ENCODE measurements at regions not wholly inside any gene's neighbourhood (a gene's known extent, or its start where the extent isn't known, plus 50 kb on each side); places are given as distances from the start of the nearest gene placed in this dataset.

GRCh38 chr1:238900334-238900865, 486.0 kb upstream of the CHRM3 start:
- Histone ChIP-seq H2BK120ac (ENCODE audit: low read depth, low read length, poor library complexity, severe bottlenecking) (no peak overlapping the region), H4K20me1 (ENCODE audit: control insufficient read depth, insufficient read depth, insufficient read length) (no peaks in the 10 kb centered on the region), H3K9ac (ENCODE audit: extremely low read depth, insufficient read length, low read length) (no peak overlapping the region), H3K56ac (ENCODE audit: insufficient read length, low read depth, low read length) (no peak overlapping the region), H2AK5ac (ENCODE audit: insufficient read length, low read length) (no peak overlapping the region), H3K23me2 (ENCODE audit: insufficient read length, low read depth, low read length, poor library complexity, severe bottlenecking) (no peaks in the 10 kb centered on the region), H4K5ac (ENCODE audit: insufficient read length, low read depth, low read length) (no peak overlapping the region), H3K79me2 (ENCODE audit: insufficient read depth, low read length) (no peaks in the 10 kb centered on the region), H4K91ac (ENCODE audit: insufficient read length, low read depth, low read length) (no peak overlapping the region), H2BK20ac (ENCODE audit: low read depth, low read length, poor library complexity, severe bottlenecking) (no peak overlapping the region), H2BK15ac (ENCODE audit: low read depth, low read length) (no peak overlapping the region), H2AFZ (ENCODE audit: low read length) (no peak overlapping the region), H3K79me1 (ENCODE audit: insufficient read depth, low read depth, low read length, poor library complexity, severe bottlenecking) (no peaks in the 10 kb centered on the region), H3K4ac (ENCODE audit: low read depth, low read length) (no peak overlapping the region), H3K27me3 (ENCODE audit: insufficient read depth, low read length) (no peaks in the 10 kb centered on the region), H3K4me2 (ENCODE audit: insufficient read depth, insufficient read length, low read length) (no peak overlapping the region), H3K18ac (ENCODE audit: insufficient read length, low read depth, low read length) (no peak overlapping the region), H3T11ph (ENCODE audit: low read length) (no peak overlapping the region), H2BK5ac (ENCODE audit: insufficient read length, low read length) (no peak overlapping the region), H3K4me1 (ENCODE audit: insufficient read depth, low read length) (no peaks in the 10 kb centered on the region), H3K14ac (ENCODE audit: insufficient read depth, low read length) (no peak overlapping the region), H4K8ac (replicated peaks; ENCODE audit: insufficient read length, low read depth, low read length) (no peak overlapping the region), H3K9me3 (ENCODE audit: control insufficient read depth, low read depth, low read length) (no peaks in the 10 kb centered on the region), H3K23ac (ENCODE audit: insufficient read length, low read depth, low read length) (no peak overlapping the region), H3K27ac (ENCODE audit: insufficient read length, low read depth, low read length) (no peak overlapping the region), H2BK12ac (ENCODE audit: insufficient read length, low read depth, low read length) (no peak overlapping the region)
- Mint-ChIP-seq H3K36me3 (ENCODE audit: insufficient read depth in 1 of 3, low read depth in 3 of 3) (peaks cover 3 to 14% (median 7%) of the 10 kb centered on the region in 3 experiments; a peak in 5 of 7 replicates), H3K9me3 (peaks cover 5 to 25% of the 10 kb centered on the region in 2 experiments), H3K4me3 (no peak overlapping the region), H3K4me1 (peaks cover 5 to 6% of the 10 kb centered on the region in 2 experiments; a peak in 3 of 4 replicates), H3K27ac (no peak overlapping the region; a peak in 1 of 7 replicates), H3K27me3 (ENCODE audit: low read depth) (no peaks in the 10 kb centered on the region)
- WGBS (ENCODE audit: extremely low coverage, insufficient read length, low lambda C conversion rate) = no CpG with 5 or more reads among the region's 8 CpGs
- no peak for DNase-seq
- no peak for TF ChIP-seq CTCF (conservative IDR thresholded peaks at IDR 0.05)
